ENCODE measurements at regions not wholly inside any gene's neighbourhood (a gene's known extent, or its start where the extent isn't known, plus 50 kb on each side); places are given as distances from the start of the nearest gene placed in this dataset.
"Not testable (repeated sequence)": the region's sequence is repeated elsewhere in the genome, so short reads cannot be mapped to it uniquely, and the experiment has no call there.

- no peak for TF ChIP-seq POLR2A (IDR thresholded peaks at IDR 0.05)
- TF ChIP-seq CTCF (IDR thresholded peaks at IDR 0.05): no peak
- TF ChIP-seq POLR2AphosphoS5 (IDR thresholded peaks at IDR 0.05): no peak
- H3K36me3 ChIP-seq: no peaks in the 10 kb centered on the region
- DNase-seq (ENCODE audit: low spot score): no peak
- intact Hi-C loops (cut with DNase I): no loop called here
- no peak overlapping the region for H3K27ac ChIP-seq
- H3K4me1 ChIP-seq (replicated peaks): peaks cover 2% of the 10 kb centered on the region
- no peak overlapping the region for H3K4me3 ChIP-seq
- WGBS: 69% methylated on average over 6 of the region's 6 CpGs
- H3K27me3 ChIP-seq (replicated peaks; ENCODE audit: insufficient read depth): no peaks in the 10 kb centered on the region
- H3K9me3 ChIP-seq: no peaks in the 10 kb centered on the region
These were observed 160.6 kb downstream of the RPLP1 start for GRCh38 chr15:69613182-69613581.

GRCh38 chr15:69613988-69614387 lies 161.4 kb downstream of the RPLP1 start:
- H3K27me3 ChIP-seq (replicated peaks; ENCODE audit: insufficient read depth): no peaks in the 10 kb centered on the region
- H3K9me3 ChIP-seq: no peaks in the 10 kb centered on the region
- no peak overlapping the region for H3K4me3 ChIP-seq
- WGBS: 97% methylated on average over 2 of the region's 2 CpGs
- peaks cover 2% of the 10 kb centered on the region for H3K4me1 ChIP-seq (replicated peaks)
- intact Hi-C loops (cut with DNase I): no loop called here
- TF ChIP-seq POLR2AphosphoS5 (IDR thresholded peaks at IDR 0.05): no peak
- no peak for TF ChIP-seq POLR2A (IDR thresholded peaks at IDR 0.05)
- no peak for TF ChIP-seq CTCF (IDR thresholded peaks at IDR 0.05)
- no peak for DNase-seq (ENCODE audit: low spot score)
- H3K27ac ChIP-seq: no peak overlapping the region
- H3K36me3 ChIP-seq: no peaks in the 10 kb centered on the region

- Histone ChIP-seq H3K27me3 (replicated peaks; ENCODE audit: insufficient read depth) (no peaks in the 10 kb centered on the region), H3K36me3 (no peaks in the 10 kb centered on the region), H3K27ac (peak overlapping the region in 1 of 2 donors; percentile 18), H3K4me1 (replicated peaks) (peaks cover 2% of the 10 kb centered on the region), H3K9me3 (no peaks in the 10 kb centered on the region), H3K4me3 (no peak overlapping the region)
- DNase-seq (ENCODE audit: low spot score): no peak
- intact Hi-C loops (cut with DNase I): no loop called here
- TF ChIP-seq POLR2AphosphoS5 (IDR thresholded peaks at IDR 0.05): peak; percentile 40
- no peak for TF ChIP-seq POLR2A (IDR thresholded peaks at IDR 0.05)
- TF ChIP-seq CTCF (IDR thresholded peaks at IDR 0.05): no peak
- WGBS: 83% methylated on average over 5 of the region's 5 CpGs
These were observed 163.1 kb downstream of the RPLP1 start for GRCh38 chr15:69615736-69616135.

GRCh38 chr15:69616558-69616957 lies 163.9 kb downstream of the RPLP1 start:
- no peak for DNase-seq (ENCODE audit: low spot score)
- Histone ChIP-seq H3K4me3 (no peak overlapping the region), H3K9me3 (no peaks in the 10 kb centered on the region), H3K27ac (no peak overlapping the region), H3K27me3 (replicated peaks; ENCODE audit: insufficient read depth) (no peaks in the 10 kb centered on the region), H3K36me3 (no peaks in the 10 kb centered on the region), H3K4me1 (replicated peaks) (peaks cover 2% of the 10 kb centered on the region)
- whole genome bisulfite sequencing: 56% methylated on average over 3 of the region's 3 CpGs
- intact Hi-C loops (cut with DNase I): no loop called here
- TF ChIP-seq POLR2AphosphoS5 (IDR thresholded peaks at IDR 0.05) (no peak), POLR2A (IDR thresholded peaks at IDR 0.05) (no peak), CTCF (IDR thresholded peaks at IDR 0.05) (no peak)

- WGBS: 92% methylated on average over 4 of the region's 4 CpGs
- H3K36me3 ChIP-seq; H3K9me3 ChIP-seq; H3K4me1 ChIP-seq (replicated peaks); DNase-seq (ENCODE audit: low spot score); intact Hi-C loops (cut with DNase I); H3K4me3 ChIP-seq; H3K27me3 ChIP-seq (replicated peaks; ENCODE audit: insufficient read depth); H3K27ac ChIP-seq: not testable (repeated sequence)
These were observed 164.5 kb downstream of the RPLP1 start for GRCh38 chr15:69617144-69617543.

All from prostate gland (tissue), 2 donors.